ENCODE measurements at regions not wholly inside any gene's neighbourhood (a gene's known extent, or its start where the extent isn't known, plus 50 kb on each side); places are given as distances from the start of the nearest gene placed in this dataset.

DNA sequence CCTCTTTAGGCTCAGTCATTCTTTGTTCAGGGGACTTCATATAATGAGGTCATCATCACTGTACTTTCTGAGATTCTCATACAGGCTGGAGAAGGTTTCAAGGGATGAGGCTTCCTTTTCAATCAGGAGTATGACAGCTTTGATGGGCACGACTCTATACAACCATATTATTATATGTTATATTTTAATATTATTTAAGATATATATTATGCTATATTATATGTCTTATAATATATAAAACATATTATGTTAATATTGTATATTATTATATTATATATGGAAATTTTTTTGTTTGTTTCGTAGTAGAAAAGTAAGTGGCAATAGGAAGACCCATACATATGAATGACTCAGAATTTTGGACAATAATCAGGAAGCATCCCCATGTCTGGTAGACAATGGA, 78.0 kb upstream of the GATA6 start:
- H3K36me3 ChIP-seq (ENCODE audit: control insufficient read depth, insufficient read depth, low read length), result no peaks in the 10 kb centered on the region
- H3K4me1 ChIP-seq (ENCODE audit: control insufficient read depth, insufficient read depth, low read length), result no peaks in the 10 kb centered on the region
- 100% methylated on average over 1 of the region's 2 CpGs for WGBS (ENCODE audit: insufficient coverage, insufficient read length)
- DNase-seq (ENCODE audit: low read depth, low spot score), result no peak
- H3K27ac ChIP-seq (ENCODE audit: low read length), result no peak overlapping the region
- H3K9me3 ChIP-seq (ENCODE audit: control insufficient read depth, insufficient read depth, low read length), result no peaks in the 10 kb centered on the region
- H3K4me3 ChIP-seq (ENCODE audit: low read length), result no peak overlapping the region
- no peaks in the 10 kb centered on the region for H3K27me3 ChIP-seq (ENCODE audit: control insufficient read depth, insufficient read depth, low read length)

DNA sequence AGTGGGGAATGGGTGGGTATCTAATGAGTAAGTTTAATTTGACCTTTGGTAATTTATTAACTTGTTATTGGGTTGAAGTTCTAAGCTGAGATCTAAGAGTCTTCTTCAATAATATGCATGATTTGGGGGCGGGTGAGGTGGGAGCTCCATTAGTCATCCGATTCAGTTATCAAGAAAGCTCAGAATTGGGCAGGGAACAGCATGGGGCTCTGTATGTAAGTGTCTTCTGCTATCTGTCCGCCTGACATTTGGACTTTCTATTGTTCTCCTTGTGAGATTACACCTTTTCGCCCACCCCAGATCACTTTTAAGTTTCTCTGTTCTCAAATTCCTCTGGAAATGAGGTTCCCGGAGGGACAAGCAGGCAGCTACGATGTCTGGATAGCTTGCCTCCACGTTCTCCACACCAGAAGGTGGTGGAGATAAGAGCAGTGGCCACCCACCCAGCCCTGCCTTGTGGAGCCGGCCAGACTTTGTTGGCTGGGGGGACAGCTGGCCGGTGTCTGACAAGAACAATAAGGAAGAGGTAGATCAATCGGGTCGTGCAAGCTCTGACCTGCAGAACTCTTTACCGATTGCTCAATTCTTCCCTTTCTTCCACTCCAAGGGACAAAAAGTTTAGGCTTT, 75.5 kb upstream of the GATA6 start:
- no peaks in the 10 kb centered on the region for H3K9me3 ChIP-seq (ENCODE audit: control insufficient read depth, insufficient read depth, low read length)

GRCh38 chr18:22094358-22094734, 75.0 kb upstream of the GATA6 start:
- Histone ChIP-seq H3K9me3 (ENCODE audit: control insufficient read depth, insufficient read depth, low read length) (no peaks in the 10 kb centered on the region), H3K4me1 (ENCODE audit: control insufficient read depth, insufficient read depth, low read length) (no peaks in the 10 kb centered on the region), H3K27me3 (ENCODE audit: control insufficient read depth, insufficient read depth, low read length) (no peaks in the 10 kb centered on the region), H3K4me3 (ENCODE audit: low read length) (no peak overlapping the region), H3K27ac (ENCODE audit: low read length) (no peak overlapping the region), H3K36me3 (ENCODE audit: control insufficient read depth, insufficient read depth, low read length) (no peaks in the 10 kb centered on the region)
- DNase-seq (ENCODE audit: low read depth, low spot score), result no peak
- WGBS (ENCODE audit: insufficient coverage, insufficient read length), result no CpG with 5 or more reads among the region's 4 CpGs

More for the DNA sequence above, 75.5 kb upstream of the GATA6 start:
- no peak overlapping the region for H3K4me3 ChIP-seq (ENCODE audit: low read length)
- H3K27me3 ChIP-seq (ENCODE audit: control insufficient read depth, insufficient read depth, low read length), result no peaks in the 10 kb centered on the region
- DNase-seq (ENCODE audit: low read depth, low spot score), result no peak
- H3K4me1 ChIP-seq (ENCODE audit: control insufficient read depth, insufficient read depth, low read length), result no peaks in the 10 kb centered on the region
- H3K36me3 ChIP-seq (ENCODE audit: control insufficient read depth, insufficient read depth, low read length), result no peaks in the 10 kb centered on the region
- no CpG with 5 or more reads among the region's 12 CpGs for WGBS (ENCODE audit: insufficient coverage, insufficient read length)
- H3K27ac ChIP-seq (ENCODE audit: low read length), result no peak overlapping the region

- no CpG with 5 or more reads among the region's 3 CpGs for WGBS (ENCODE audit: insufficient coverage, insufficient read length)
- Histone ChIP-seq H3K4me1 (ENCODE audit: control insufficient read depth, insufficient read depth, low read length) (no peaks in the 10 kb centered on the region), H3K27ac (ENCODE audit: low read length) (no peak overlapping the region), H3K4me3 (ENCODE audit: low read length) (no peak overlapping the region), H3K9me3 (ENCODE audit: control insufficient read depth, insufficient read depth, low read length) (no peaks in the 10 kb centered on the region), H3K36me3 (ENCODE audit: control insufficient read depth, insufficient read depth, low read length) (no peaks in the 10 kb centered on the region), H3K27me3 (ENCODE audit: control insufficient read depth, insufficient read depth, low read length) (no peaks in the 10 kb centered on the region)
- DNase-seq (ENCODE audit: low read depth, low spot score), result no peak
Measured at GRCh38 chr18:22098563-22098989, 70.8 kb upstream of the GATA6 start.

DNA sequence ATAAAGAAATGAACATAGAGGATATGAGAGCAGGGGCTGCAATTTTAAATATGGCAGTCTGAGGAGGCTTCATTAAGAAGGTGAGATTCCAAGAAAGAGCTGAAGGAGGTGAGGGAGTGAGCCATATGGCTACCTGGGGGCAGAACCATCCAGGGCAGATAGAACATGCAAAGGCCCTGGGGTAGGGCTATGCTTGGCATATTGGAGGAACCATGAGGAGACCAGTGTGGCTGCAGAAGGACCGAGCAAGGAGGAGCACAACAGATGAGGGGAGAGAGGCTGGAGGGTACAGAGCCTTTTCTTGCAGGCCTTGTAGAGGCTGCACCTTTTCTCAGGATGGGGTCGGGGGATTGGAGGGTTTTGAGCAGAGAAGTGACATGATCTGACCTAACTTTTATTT, 69.5 kb upstream of the GATA6 start:
- Histone ChIP-seq H3K36me3 (ENCODE audit: control insufficient read depth, insufficient read depth, low read length) (no peaks in the 10 kb centered on the region), H3K27me3 (ENCODE audit: control insufficient read depth, insufficient read depth, low read length) (no peaks in the 10 kb centered on the region)

DNA sequence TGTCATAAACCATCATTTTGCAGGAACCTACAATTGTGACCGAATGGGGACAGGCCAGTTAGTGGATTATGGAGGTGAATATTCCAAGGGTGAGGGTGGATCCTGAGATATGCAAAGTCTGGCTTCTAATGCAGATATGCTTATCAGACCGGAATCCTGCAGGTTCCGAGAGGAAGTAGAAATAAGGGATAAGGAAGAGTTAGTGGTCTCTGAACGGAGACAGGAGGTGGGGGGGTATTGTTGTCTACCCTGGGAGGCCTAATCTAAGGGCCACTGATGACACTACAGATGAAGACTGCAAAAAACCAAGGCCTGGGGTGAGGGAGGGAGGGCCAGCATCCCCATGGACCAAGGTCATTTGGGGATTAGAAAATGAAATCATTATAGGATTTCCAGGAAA, 67.7 kb upstream of the GATA6 start:
- Histone ChIP-seq H3K4me3 (ENCODE audit: low read length) (no peak overlapping the region), H3K36me3 (ENCODE audit: control insufficient read depth, insufficient read depth, low read length) (no peaks in the 10 kb centered on the region), H3K4me1 (ENCODE audit: control insufficient read depth, insufficient read depth, low read length) (no peaks in the 10 kb centered on the region; the same call in 1 of the 2 replicates), H3K9me3 (ENCODE audit: control insufficient read depth, insufficient read depth, low read length) (no peaks in the 10 kb centered on the region), H3K27me3 (ENCODE audit: control insufficient read depth, insufficient read depth, low read length) (no peaks in the 10 kb centered on the region), H3K27ac (ENCODE audit: low read length) (no peak overlapping the region)
- no peak for DNase-seq (ENCODE audit: low read depth, low spot score)
- WGBS (ENCODE audit: insufficient coverage, insufficient read length), result no CpG with 5 or more reads among the region's 4 CpGs

More for the DNA sequence above, 69.5 kb upstream of the GATA6 start:
- Histone ChIP-seq H3K4me3 (ENCODE audit: low read length) (no peak overlapping the region), H3K27ac (ENCODE audit: low read length) (no peak overlapping the region), H3K4me1 (ENCODE audit: control insufficient read depth, insufficient read depth, low read length) (no peaks in the 10 kb centered on the region; the same call in 1 of the 2 replicates), H3K9me3 (ENCODE audit: control insufficient read depth, insufficient read depth, low read length) (no peaks in the 10 kb centered on the region)
- no CpG with 5 or more reads among the region's 2 CpGs for WGBS (ENCODE audit: insufficient coverage, insufficient read length)
- DNase-seq (ENCODE audit: low read depth, low spot score), result no peak

DNA sequence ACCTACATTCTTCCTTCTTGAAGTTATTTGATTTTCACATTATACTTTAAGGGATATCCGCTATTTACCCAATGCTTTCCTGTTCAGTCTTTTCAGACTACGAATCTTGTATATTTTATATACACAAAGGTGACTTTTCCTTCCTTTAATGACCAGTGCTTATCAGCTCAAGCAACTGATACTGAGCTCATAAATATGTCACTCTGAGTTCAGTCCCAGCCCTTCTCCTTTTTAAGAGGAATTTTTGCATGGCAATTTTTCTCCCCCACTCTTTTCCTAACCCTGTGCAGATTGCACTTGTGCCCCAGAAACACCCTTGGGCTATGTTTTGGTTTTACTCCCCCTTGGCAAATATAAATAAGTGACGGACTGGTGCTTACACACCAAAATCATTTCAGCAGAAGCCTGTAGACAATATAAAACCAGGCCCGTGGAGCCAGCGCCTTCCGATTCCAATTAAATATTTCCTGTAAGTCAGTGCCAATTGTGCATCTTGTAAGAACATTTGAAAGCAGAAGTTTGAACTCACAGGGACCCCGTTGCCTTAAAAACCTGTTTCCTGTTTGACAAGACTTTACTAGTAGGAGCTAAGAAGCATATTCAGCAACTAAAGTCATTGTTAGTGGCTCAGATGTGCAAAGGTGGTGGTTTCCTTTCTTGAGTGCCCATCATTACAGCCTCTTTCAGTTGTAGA, 66.3 kb upstream of the GATA6 start:
- no peak for DNase-seq (ENCODE audit: low read depth, low spot score)
- Histone ChIP-seq H3K36me3 (ENCODE audit: control insufficient read depth, insufficient read depth, low read length) (no peaks in the 10 kb centered on the region), H3K27me3 (ENCODE audit: control insufficient read depth, insufficient read depth, low read length) (no peaks in the 10 kb centered on the region), H3K9me3 (ENCODE audit: control insufficient read depth, insufficient read depth, low read length) (no peaks in the 10 kb centered on the region), H3K27ac (ENCODE audit: low read length) (no peak overlapping the region), H3K4me3 (ENCODE audit: low read length) (no peak overlapping the region), H3K4me1 (ENCODE audit: control insufficient read depth, insufficient read depth, low read length) (no peaks in the 10 kb centered on the region; the same call in 1 of the 2 replicates)
- WGBS (ENCODE audit: insufficient coverage, insufficient read length), result no CpG with 5 or more reads among the region's 7 CpGs

- H3K4me3 ChIP-seq (ENCODE audit: low read length), result no peak overlapping the region
- H3K27me3 ChIP-seq (ENCODE audit: control insufficient read depth, insufficient read depth, low read length), result no peaks in the 10 kb centered on the region
- H3K4me1 ChIP-seq (ENCODE audit: control insufficient read depth, insufficient read depth, low read length), result no peaks in the 10 kb centered on the region; the same call in 1 of the 2 replicates
- WGBS (ENCODE audit: insufficient coverage, insufficient read length), result no CpG with 5 or more reads among the region's 6 CpGs
- H3K36me3 ChIP-seq (ENCODE audit: control insufficient read depth, insufficient read depth, low read length), result no peaks in the 10 kb centered on the region
- H3K27ac ChIP-seq (ENCODE audit: low read length), result no peak overlapping the region
- DNase-seq (ENCODE audit: low read depth, low spot score), result no peak
- no peaks in the 10 kb centered on the region for H3K9me3 ChIP-seq (ENCODE audit: control insufficient read depth, insufficient read depth, low read length)
Measured at GRCh38 chr18:22103647-22104031, 65.8 kb upstream of the GATA6 start.

DNA sequence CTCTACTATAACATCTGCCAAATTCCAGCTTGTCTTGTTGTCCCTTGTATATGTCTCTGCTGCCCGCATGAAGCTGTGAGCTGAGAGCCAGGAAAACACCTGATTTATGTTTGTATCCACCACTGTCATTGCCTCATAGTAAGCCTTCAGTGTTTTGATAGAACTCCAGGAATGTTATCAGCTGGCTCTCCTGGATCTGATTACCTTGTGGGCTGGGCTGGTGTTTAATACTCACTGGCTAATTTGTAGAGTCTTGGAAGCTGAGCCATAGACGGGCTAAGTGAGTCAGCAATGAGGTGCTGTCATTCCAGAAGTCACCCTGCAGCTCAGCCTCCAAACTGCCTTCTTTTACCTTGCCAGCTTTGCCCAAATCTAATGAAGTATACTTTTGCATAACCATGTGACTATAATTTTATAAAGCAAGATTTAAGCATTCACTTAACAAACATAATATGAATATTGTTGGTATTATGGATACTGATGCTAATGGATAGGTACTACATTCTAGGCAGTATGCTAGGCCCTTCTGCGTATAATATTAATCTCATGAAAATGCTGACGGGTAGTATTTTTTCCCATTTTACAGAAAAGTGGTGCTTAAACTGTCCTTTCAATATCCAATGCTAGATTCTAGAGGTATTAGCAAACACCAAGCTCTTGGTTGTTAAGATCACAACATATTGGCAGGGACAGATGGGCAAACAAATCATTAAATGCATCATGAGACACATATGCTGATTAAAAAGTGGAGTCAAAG, 62.7 kb upstream of the GATA6 start:
- Histone ChIP-seq H3K27ac (ENCODE audit: low read length) (no peak overlapping the region), H3K36me3 (ENCODE audit: control insufficient read depth, insufficient read depth, low read length) (no peaks in the 10 kb centered on the region), H3K27me3 (ENCODE audit: control insufficient read depth, insufficient read depth, low read length) (no peaks in the 10 kb centered on the region), H3K9me3 (ENCODE audit: control insufficient read depth, insufficient read depth, low read length) (no peaks in the 10 kb centered on the region), H3K4me1 (ENCODE audit: control insufficient read depth, insufficient read depth, low read length) (no peaks in the 10 kb centered on the region; the same call in 1 of the 2 replicates), H3K4me3 (ENCODE audit: low read length) (no peak overlapping the region)
- DNase-seq (ENCODE audit: low read depth, low spot score), result no peak
- WGBS (ENCODE audit: insufficient coverage, insufficient read length), result no CpG with 5 or more reads among the region's 4 CpGs

DNA sequence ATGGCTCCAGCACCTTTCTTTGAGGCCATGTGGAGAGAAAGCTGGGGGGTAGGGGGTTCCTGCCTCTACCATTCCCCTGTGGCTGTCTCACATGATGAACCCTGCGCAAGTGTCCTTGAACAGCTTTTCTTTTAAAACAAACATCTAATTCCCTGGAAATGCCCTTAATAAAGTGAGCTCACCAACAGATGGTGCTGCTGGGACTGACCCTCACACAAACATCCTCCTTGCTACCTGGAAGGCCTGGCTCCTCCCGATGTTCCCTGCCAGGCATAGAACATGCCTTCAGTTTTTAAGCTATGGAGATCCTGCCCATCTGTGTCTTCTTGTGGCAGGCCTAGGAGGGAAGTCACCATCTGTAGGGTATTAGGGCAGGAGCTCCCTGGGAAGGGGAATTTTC, 60.7 kb upstream of the GATA6 start:
- no peaks in the 10 kb centered on the region; the same call in 1 of the 2 replicates for H3K4me1 ChIP-seq (ENCODE audit: control insufficient read depth, insufficient read depth, low read length)
- no peaks in the 10 kb centered on the region for H3K36me3 ChIP-seq (ENCODE audit: control insufficient read depth, insufficient read depth, low read length)
- H3K4me3 ChIP-seq (ENCODE audit: low read length), result no peak overlapping the region
- DNase-seq (ENCODE audit: low read depth, low spot score), result no peak
- no peaks in the 10 kb centered on the region for H3K9me3 ChIP-seq (ENCODE audit: control insufficient read depth, insufficient read depth, low read length)
- H3K27me3 ChIP-seq (ENCODE audit: control insufficient read depth, insufficient read depth, low read length), result no peaks in the 10 kb centered on the region
- no peak overlapping the region for H3K27ac ChIP-seq (ENCODE audit: low read length)
- no CpG with 5 or more reads among the region's 2 CpGs for WGBS (ENCODE audit: insufficient coverage, insufficient read length)

All from iPS DF 6.9 (cell line).